HG03280 (cell line): ENCODE measurements at regions not wholly inside any gene's neighbourhood (a gene's known extent, or its start where the extent isn't known, plus 50 kb on each side); places are given as distances from the start of the nearest gene placed in this dataset.

Experiments used
- ATAC-seq: cut with Tn5 transposase; IDR thresholded peaks from one replicate; pipeline ENCODE4 v1.9.1; 2021; ENCODE audit warnings: mild to moderate bottlenecking, moderate library complexity; ENCODE audit not compliant: unreplicated experiment

GRCh38 chr9:80066931-80067330 lies 495.2 kb downstream of the TLE4 start:
- no peak for ATAC-seq

GRCh38 chr9:80062567-80062966 lies 490.8 kb downstream of the TLE4 start:
- ATAC-seq: no peak

- ATAC-seq: no peak
Observed at GRCh38 chr9:80061940-80062339, 490.2 kb downstream of the TLE4 start.

- no peak for ATAC-seq
Observed at GRCh38 chr9:80061096-80061495, 489.3 kb downstream of the TLE4 start.

GRCh38 chr9:80059979-80060378 lies 488.2 kb downstream of the TLE4 start:
- no peak for ATAC-seq

GRCh38 chr9:80059191-80059590 lies 487.4 kb downstream of the TLE4 start:
- no peak for ATAC-seq

GRCh38 chr9:80052830-80053229 lies 481.1 kb downstream of the TLE4 start:
- no peak for ATAC-seq

GRCh38 chr9:80049096-80049782 lies 477.5 kb downstream of the TLE4 start:
- ATAC-seq: no peak

GRCh38 chr9:80046481-80046880 lies 474.7 kb downstream of the TLE4 start:
- ATAC-seq: no peak

- ATAC-seq: no peak
Observed at GRCh38 chr9:80041821-80042220, 470.1 kb downstream of the TLE4 start.

- no peak for ATAC-seq
Observed at GRCh38 chr9:80040457-80040856, 468.7 kb downstream of the TLE4 start.

- ATAC-seq: no peak
Observed at GRCh38 chr9:80030801-80031200, 459.0 kb downstream of the TLE4 start.

- ATAC-seq: no peak
Observed at GRCh38 chr9:80028501-80028900, 456.7 kb downstream of the TLE4 start.

- no peak for ATAC-seq
Observed at GRCh38 chr9:80025796-80026520, 454.2 kb downstream of the TLE4 start.

- ATAC-seq: no peak
Observed at GRCh38 chr9:80025131-80025530, 453.4 kb downstream of the TLE4 start.

GRCh38 chr9:80020530-80020929 lies 448.8 kb downstream of the TLE4 start:
- ATAC-seq: no peak

GRCh38 chr9:80020056-80020455 lies 448.3 kb downstream of the TLE4 start:
- ATAC-seq: no peak

- ATAC-seq: no peak
Observed at GRCh38 chr9:80013891-80014290, 442.1 kb downstream of the TLE4 start.

- no peak for ATAC-seq
Observed at GRCh38 chr9:80012557-80013330, 441.0 kb downstream of the TLE4 start.

GRCh38 chr9:80009204-80009603 lies 437.4 kb downstream of the TLE4 start:
- ATAC-seq: no peak

GRCh38 chr9:80004714-80005113 lies 432.9 kb downstream of the TLE4 start:
- no peak for ATAC-seq

- ATAC-seq: no peak
Observed at GRCh38 chr9:79990536-79990935, 418.8 kb downstream of the TLE4 start.
